Hematopoietic multipotent progenitor cell treated with erythropoietin and hydrocortisone succinate and interleukin-3 and kit ligand, for 15 days (in vitro differentiated cells): ENCODE measurements at regions not wholly inside any gene's neighbourhood (a gene's known extent, or its start where the extent isn't known, plus 50 kb on each side); places are given as distances from the start of the nearest gene placed in this dataset.
"Not testable (repeated sequence)": the region's sequence is repeated elsewhere in the genome, so short reads cannot be mapped to it uniquely, and the experiment has no call there.

Experiments
- DNase-seq: peaks from one replicate; pipeline ENCODE4 v3.0.0-alpha.2; 2015; ENCODE audit warnings: low spot score

- DNase-seq: not testable (repeated sequence)
Observed at GRCh38 chr14:37785298-37785697, 189.9 kb downstream of the TTC6 start.

DNA sequence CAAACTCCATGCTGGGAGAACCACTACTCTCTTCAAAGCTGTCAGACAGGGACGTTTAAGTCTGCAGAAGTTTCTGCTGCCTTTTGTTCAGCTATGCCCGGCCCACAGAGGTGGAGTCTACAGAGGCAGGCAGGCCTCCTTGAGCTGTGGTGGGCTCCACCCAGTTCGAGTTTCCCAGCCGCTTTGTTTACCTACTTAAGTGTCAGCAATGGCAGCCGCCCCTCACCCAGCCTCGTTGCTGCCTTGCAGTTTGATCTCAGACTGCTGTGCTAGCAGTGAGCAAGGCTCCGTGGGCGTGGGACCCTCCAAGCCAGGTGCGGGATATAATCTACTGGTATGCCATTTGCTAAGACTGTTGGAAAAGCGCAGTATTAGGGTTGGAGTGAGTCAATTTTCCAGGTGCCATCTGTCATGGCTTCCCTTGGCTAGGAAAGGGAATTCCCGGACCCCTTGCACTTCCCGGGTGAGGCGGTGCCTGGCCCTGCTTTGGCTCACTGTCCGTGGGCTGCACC, 190.7 kb downstream of the TTC6 start:
- DNase-seq: not testable (repeated sequence)

- DNase-seq: no peak
Observed at GRCh38 chr14:37787879-37788494, 192.6 kb downstream of the TTC6 start.

DNA sequence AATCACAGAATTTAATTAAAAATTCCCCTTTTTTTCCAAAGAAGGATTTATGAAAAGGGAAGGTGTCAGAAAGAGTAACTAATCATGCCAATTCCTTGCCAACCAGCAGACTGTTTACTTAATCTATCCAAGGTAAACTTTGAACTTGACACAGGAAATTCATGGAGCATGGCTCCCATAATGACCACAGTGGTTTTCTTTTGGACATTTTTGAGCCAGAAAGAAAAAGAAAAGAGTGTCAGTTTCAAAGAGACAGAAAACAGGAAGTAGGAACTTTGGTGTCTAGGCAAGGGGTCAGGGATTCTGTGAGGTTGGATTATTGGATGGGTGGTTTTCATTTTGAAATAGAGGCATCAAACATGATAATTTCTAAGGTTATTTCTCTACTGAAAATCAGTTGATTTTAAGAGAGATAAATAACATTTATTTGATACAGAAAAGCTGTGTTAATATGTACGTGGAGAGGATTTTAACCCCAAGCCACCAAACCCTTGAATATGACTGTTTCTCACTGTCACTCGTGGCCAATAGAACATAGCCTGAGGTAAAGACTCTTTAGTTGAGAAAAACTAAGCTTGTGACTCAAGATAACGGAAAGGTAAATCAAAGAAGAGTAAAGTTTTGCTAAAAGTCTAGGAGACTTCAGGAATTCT, 196.1 kb downstream of the TTC6 start:
- no peak for DNase-seq

- no peak for DNase-seq
Observed at GRCh38 chr14:37792124-37792523, 196.7 kb downstream of the TTC6 start.

DNA sequence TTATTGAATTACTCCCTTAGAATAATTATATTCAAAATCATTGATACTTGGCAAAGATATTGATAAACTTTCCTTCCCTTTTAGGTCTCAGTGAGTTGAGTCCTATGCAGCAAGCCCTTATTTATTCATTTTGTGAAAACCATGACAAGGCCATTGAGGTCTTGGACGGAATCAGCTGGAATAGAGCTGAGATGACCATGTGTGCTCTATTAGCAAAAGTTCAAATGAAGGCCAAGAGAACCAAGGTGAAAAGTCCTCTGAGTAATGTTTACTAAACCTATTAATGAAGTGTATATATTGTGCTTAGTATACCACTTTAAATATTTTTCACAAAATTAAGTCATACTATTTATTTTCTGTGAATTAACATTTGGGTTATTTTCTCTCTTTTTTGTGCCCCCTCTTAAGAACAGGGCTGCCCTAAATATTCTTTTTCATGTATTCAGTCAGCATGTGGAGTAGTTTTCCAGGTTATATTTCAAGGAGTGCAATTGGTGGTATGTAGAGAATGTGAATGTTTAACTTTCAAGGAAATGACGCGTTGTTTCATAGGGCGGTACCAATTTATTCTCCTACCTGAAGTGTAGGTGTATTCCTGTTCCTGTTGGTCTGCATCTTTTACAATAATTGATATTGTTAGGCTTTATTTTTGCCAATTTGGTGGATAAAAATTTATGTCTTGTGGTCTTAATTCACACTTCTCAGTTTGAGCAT, 201.4 kb downstream of the TTC6 start:
- DNase-seq: no peak

GRCh38 chr14:37797675-37798074, 202.2 kb downstream of the TTC6 start:
- no peak for DNase-seq

DNA sequence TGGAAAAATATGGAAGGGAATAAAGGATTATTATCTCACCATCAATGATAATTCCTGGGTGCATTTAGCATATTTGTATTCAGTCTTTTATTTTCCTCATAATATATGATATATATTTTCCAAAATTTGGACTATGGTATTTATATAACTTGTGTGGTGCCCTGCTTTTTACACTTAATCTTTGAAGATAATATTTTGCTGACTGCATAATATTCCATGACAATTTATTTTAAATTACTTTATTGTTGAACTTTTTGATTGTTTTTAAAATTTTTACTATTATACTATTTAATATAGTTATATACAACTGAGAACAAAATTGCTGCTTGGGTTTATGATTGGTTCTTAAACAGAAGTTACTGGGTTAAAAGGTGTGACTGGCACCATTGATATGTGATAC, 212.3 kb downstream of the TTC6 start:
- DNase-seq: no peak

- DNase-seq: no peak
Observed at GRCh38 chr14:37810094-37810801, 214.8 kb downstream of the TTC6 start.

GRCh38 chr14:37813732-37814131, 218.3 kb downstream of the TTC6 start:
- DNase-seq: no peak

GRCh38 chr14:37816135-37816534, 220.7 kb downstream of the TTC6 start:
- no peak for DNase-seq

- DNase-seq: no peak
Observed at GRCh38 chr14:37816743-37817295, 221.4 kb downstream of the TTC6 start.

- no peak for DNase-seq
Observed at GRCh38 chr14:37819155-37820015, 224.0 kb downstream of the TTC6 start.

DNA sequence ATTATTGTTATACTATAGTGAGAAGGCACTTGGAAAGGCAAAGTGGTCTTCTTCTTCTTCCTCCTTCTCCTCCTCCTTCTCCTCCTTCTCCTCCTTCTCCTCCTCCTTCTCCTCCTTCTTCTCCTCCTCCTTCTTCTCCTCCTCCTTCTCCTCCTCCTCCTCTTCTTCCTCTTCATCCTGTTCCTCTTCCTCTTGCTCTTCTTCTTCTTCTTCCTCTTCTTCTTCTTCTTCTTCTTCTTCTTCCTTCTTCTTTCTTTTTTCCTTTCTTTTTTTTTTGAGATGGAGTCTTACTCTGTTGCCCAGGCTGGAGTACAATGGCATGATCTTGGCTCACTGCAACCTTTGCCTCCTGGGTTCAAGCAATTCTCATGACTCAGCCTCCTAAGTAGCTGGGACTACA, 225.4 kb downstream of the TTC6 start:
- not testable (repeated sequence) for DNase-seq

- DNase-seq: no peak
Observed at GRCh38 chr14:37824939-37825712, 229.7 kb downstream of the TTC6 start.

GRCh38 chr14:37826869-37827268, 231.4 kb downstream of the TTC6 start:
- DNase-seq: no peak

- no peak for DNase-seq
Observed at GRCh38 chr14:37830271-37830670, 234.8 kb downstream of the TTC6 start.

GRCh38 chr14:37834275-37834674, 238.8 kb downstream of the TTC6 start:
- no peak for DNase-seq

- not testable (repeated sequence) for DNase-seq
Observed at GRCh38 chr14:37838778-37839177, 243.3 kb downstream of the TTC6 start.

DNA sequence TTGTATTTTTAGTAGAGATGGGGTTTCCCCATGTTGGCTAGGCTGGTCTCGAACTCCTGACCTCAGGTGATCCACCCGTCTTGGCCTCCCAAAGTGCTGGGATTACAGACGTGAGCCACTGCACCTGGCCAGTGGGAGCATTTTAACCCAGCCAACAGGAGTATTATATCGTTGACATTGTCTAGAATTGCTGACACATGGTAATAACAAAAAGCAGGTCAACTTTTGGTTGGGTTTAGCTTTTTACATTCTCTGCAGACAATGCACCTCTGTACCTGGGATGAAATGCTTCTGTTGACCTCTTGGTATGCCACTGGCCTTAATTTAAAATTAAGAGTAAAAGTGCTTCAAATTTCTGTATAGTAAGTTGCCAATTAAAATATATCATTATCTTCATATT, 245.6 kb downstream of the TTC6 start:
- not testable (repeated sequence) for DNase-seq
